Fibroblast of skin of right quadriceps (primary cell): ENCODE measurements at regions not wholly inside any gene's neighbourhood (a gene's known extent, or its start where the extent isn't known, plus 50 kb on each side); places are given as distances from the start of the nearest gene placed in this dataset.
"Not testable (repeated sequence)": the region's sequence is repeated elsewhere in the genome, so short reads cannot be mapped to it uniquely, and the experiment has no call there.

Experiments used
- DNase-seq: peaks from one replicate; pipeline ENCODE4 v3.0.0-alpha.2; 2013

GRCh38 chr18:77373730-77374445, 124.2 kb downstream of the GALR1 start:
- no peak for DNase-seq

GRCh38 chr18:77374446-77374805, 124.8 kb downstream of the GALR1 start:
- DNase-seq, result no peak

DNA sequence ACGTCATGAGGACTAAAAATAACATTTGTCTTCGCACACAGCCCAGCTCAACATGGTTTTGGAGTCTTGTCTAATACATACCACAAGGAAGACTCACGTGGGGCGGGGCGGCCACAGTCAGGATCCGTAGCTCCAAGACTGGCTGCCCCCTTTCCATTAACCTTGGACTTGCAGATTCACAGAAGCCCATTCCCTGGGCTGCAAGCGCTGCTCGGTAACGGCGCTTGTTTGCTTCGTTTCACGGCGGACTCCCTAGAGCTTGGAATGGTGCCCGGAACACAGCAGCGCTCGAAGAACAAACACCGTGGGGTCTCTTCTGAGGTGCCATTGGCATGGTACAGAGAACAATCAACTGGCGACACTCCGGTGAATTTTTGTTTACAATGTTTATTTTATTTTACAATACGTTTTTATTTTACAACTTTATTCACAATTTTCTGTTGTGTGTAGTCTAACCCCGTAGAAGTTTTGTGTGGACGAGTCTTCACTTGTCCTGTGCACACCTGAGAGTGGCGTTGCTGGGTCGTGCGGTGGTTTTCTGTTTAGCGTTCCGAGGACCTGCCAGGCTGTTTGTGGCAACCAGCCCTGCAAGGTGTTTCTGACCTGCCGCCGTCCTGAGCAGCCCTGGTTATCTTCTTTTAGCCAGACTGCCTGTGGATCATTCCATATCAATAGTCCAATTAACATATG, 126.5 kb downstream of the GALR1 start:
- no peak for DNase-seq

DNA sequence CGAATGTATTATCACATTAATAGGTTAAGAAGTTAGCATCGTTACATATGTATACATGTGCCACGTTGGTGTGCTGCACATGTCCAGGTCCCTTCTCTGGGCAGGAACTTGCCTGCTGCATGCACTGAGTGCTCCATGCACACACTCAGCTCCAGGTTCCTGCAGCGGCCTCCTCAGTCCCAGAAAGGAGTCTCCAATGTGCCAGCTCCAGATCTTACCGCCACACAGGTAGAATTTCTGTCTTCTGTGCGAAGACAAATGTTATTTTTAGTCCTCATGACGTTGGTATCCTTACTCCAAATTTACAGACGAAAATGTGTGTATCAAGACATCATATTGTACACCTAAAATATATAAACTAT, 127.1 kb downstream of the GALR1 start:
- DNase-seq, result no peak

DNA sequence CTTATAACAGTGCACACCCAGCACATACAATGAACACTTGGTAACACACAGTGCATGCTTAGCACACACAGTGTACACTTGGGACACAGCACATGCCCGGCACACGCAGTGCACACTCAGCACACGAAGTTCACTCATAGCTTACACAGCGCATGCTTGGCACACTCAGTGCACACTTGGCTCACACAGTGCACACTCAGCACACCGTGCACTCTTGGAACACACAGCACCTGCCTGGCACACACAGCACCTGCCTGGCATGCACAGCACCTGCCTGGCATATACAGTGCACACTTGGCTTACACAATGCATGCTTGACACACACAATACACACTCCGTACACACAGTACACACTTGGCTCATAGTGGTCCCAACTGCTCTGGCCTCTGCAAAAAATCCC, 128.2 kb downstream of the GALR1 start:
- DNase-seq, result no peak

GRCh38 chr18:77379976-77380509, 130.4 kb downstream of the GALR1 start:
- DNase-seq, result no peak

DNA sequence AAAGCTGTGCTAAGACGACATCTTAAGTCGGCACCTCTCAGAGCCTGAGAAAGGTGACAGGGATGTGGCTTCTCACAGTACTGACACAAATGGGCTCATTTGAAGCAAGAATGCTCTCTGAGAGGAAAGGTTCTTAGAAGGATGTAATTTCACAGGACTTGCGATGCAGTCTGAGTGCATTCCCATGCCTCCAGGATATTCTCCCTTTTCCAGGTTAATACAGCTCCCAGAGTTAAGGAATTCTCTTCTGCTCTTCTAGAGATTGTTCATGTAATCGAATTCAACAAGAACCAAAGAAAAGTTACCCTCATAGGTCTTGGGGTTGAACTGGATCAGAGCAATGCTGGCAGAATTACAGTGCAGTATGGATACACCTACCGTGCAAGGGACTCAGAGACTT, 131.0 kb downstream of the GALR1 start:
- DNase-seq, result no peak

DNA sequence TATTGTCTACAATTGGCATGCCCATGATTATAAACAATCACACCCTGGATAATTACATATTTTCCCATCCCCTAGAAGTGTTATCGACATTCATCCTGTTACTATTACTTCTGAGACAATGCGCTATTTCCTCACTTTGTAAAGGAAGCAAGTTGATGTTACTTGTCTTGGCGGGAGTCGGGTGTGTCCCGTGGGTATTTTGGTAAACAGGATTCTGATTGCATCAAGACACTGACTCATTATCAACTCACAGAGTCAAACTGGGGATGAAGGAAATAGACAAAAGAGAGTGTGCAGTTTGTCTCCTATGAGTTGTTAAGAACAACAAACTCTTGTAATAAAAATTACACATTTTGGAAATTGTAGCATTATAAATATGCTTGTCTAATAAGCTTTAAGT, 142.7 kb downstream of the GALR1 start:
- DNase-seq, result no peak

DNA sequence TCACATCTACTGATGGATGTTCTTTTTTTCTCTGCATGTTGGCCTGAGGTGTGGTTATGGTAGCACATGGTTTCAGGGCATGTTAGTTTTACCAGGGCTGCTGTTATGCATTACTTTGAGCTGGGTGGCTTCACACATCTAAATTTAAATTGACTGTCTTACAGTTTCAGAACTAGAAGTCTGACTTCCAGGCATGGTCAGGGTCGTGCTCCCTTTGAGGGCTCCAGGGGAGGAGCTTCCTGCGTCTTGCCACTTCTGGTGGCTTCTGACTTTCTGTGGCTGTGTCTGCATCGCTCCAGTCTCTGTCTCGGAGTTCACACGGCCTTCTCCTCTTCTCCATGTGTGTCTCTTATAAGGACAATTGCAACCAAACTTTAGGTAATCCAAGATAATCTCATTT, 143.9 kb downstream of the GALR1 start:
- DNase-seq, result no peak

- DNase-seq, result no peak
These were observed 146.3 kb downstream of the GALR1 start for GRCh38 chr18:77395953-77396352.

GRCh38 chr18:77397056-77397455, 147.4 kb downstream of the GALR1 start:
- no peak for DNase-seq

GRCh38 chr18:77397617-77398016, 148.0 kb downstream of the GALR1 start:
- no peak for DNase-seq

- DNase-seq, result no peak
These were observed 150.9 kb downstream of the GALR1 start for GRCh38 chr18:77400561-77400960.

DNA sequence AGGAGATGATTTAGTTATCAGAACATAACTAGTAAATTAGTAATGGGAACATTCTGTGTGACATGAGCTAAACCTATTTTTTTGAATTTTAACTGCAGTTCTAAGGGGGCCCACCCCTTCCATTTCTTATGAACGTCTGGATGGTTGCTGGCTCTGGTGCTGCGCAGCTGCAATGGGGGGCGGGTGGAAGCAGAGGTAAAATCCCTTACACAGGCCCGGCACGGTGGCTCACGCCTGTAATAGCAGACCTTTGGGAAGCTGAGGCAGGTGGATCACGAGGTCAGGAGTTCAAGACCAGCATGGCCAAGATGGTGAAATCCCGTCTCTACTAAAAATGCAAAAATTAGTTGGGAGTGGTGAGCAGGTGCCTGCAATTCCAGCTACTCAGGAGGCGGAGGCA, 151.5 kb downstream of the GALR1 start:
- DNase-seq, result no peak

GRCh38 chr18:77403969-77404535, 154.4 kb downstream of the GALR1 start:
- no peak for DNase-seq

DNA sequence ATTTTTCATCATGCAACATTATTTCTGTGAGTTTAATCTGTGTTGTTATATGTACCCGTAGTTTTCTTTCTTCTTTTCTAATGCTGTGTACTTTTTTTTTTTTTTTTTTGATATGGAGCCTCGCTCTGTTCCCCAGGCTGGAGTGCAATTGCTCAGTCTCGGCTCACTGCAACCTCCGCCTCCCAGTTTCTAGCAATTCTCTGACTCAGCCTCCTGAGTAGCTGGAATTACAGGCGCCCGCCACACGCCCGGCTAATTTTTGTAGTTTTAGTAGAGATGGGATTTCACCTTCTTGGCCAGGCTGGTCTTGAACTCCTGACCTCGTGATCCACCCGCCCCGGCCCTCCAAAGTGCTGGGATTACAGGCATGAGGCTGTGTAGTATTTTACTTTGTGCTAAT, 155.4 kb downstream of the GALR1 start:
- DNase-seq, result no peak

GRCh38 chr18:77407733-77408132, 158.1 kb downstream of the GALR1 start:
- no peak for DNase-seq

GRCh38 chr18:77421546-77421945, 171.9 kb downstream of the GALR1 start:
- DNase-seq, result not testable (repeated sequence)

- no peak for DNase-seq
These were observed 173.6 kb downstream of the GALR1 start for GRCh38 chr18:77422974-77423867.

DNA sequence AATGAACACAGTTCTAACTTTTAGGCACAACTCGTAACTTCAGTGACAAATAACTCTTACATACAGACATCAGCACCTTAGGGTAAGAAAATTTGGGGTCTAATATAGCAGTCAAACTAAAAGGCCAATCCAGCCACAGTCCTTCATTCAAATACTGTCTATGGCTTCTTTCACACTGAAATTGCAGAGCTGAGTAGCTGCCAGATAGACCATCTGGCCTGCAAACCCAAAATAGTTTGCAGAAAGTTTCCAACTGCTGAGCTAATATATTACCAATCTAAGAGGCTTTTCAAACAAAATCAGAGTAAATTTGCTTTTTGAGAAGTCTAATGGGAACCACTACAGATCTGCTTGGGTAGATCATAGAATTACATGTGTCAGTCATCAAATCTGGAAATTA, 183.4 kb downstream of the GALR1 start:
- no peak for DNase-seq

DNA sequence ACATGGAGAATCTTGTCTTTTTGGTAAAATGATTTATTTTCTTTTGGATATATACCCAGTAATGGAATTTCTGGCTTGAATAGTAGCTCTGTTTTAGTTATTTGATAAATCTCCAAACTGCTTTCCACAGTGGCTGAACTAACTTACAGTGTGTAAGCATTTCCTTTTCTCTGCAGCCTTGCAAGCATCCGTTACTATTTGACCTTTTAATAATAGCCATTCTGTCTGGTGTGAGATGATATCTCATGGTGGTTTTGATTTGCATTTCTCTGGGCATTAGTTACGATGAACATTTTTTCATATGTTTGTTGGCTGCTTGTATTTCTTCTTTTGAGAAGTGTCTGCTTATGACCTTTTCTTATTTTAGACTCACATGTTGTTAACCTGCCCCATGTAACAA, 190.2 kb downstream of the GALR1 start:
- no peak for DNase-seq

- no peak for DNase-seq
These were observed 192.7 kb downstream of the GALR1 start for GRCh38 chr18:77442393-77442792.

GRCh38 chr18:77444385-77444784, 194.7 kb downstream of the GALR1 start:
- no peak for DNase-seq
